ENCODE measurements at regions not wholly inside any gene's neighbourhood (a gene's known extent, or its start where the extent isn't known, plus 50 kb on each side); places are given as distances from the start of the nearest gene placed in this dataset.

DNA sequence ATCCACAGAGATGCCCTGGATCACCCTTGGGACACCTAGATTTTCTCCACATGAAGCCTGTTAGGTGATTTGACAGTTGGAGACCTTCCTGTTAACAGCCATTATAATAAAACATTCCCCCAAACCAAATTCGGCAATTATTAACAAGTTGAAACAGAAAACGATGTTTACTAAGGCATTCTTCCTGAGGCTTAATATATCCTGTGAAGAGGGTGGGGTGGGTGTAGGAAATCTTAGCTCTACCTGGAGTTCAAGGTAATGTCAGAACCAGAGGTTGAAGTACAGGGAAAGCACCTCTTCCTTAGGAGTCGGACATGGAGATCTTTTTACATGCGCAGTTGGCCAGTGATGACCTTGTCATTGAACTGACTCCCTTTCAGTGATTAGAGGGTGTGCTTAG is 143.0 kb downstream of the FGF9 start:
- no CpG with 5 or more reads among the region's 4 CpGs for WGBS (ENCODE audit: insufficient coverage)
- Histone ChIP-seq H3K27ac (ENCODE audit: low read length) (no peak overlapping the region), H3K4me3 (ENCODE audit: low read length) (no peak overlapping the region), H3K27me3 (ENCODE audit: control insufficient read depth, insufficient read depth, low read length) (peaks cover 2% of the 10 kb centered on the region), H3K9me3 (replicated peaks; ENCODE audit: control insufficient read depth, low read depth, low read length) (no peaks in the 10 kb centered on the region), H3K36me3 (ENCODE audit: control insufficient read depth, insufficient read depth, low read length) (no peaks in the 10 kb centered on the region), H3K4me1 (ENCODE audit: control insufficient read depth, insufficient read depth, low read length) (peaks cover 8% of the 10 kb centered on the region)
- no peak for DNase-seq

- H3K27ac ChIP-seq (ENCODE audit: low read length), result no peak overlapping the region
- no peak for DNase-seq
- no peaks in the 10 kb centered on the region for H3K9me3 ChIP-seq (replicated peaks; ENCODE audit: control insufficient read depth, low read depth, low read length)
- peaks cover 8% of the 10 kb centered on the region for H3K4me1 ChIP-seq (ENCODE audit: control insufficient read depth, insufficient read depth, low read length)
- no CpG with 5 or more reads among the region's 7 CpGs for WGBS (ENCODE audit: insufficient coverage)
- peaks cover 2% of the 10 kb centered on the region for H3K27me3 ChIP-seq (ENCODE audit: control insufficient read depth, insufficient read depth, low read length)
- H3K36me3 ChIP-seq (ENCODE audit: control insufficient read depth, insufficient read depth, low read length), result no peaks in the 10 kb centered on the region
- no peak overlapping the region for H3K4me3 ChIP-seq (ENCODE audit: low read length)
Observed at GRCh38 chr13:21814604-21815003, 143.7 kb downstream of the FGF9 start.

DNA sequence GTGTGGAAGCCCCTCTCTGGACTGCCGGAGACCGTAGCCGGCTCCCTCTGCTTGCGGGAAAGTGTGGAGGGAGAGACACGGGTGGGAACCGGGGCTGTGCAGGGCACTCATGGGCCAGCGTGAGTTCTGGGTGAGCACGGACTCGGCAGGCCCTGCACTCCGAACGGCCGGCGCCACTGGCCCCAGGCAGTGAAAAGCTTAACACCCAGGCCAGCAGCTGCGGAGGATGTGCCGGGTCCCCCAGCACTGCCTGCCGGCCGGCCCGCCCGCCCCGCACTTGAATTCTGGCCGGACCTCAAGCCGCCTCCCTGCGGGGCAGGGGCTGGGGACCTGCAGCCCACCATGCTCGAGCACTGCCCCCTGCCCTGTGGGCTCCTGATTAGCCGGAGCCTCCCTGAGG is 147.0 kb downstream of the FGF9 start:
- H3K4me3 ChIP-seq (ENCODE audit: low read length), result no peak overlapping the region
- no peaks in the 10 kb centered on the region for H3K27me3 ChIP-seq (ENCODE audit: control insufficient read depth, insufficient read depth, low read length)
- H3K4me1 ChIP-seq (ENCODE audit: control insufficient read depth, insufficient read depth, low read length), result no peaks in the 10 kb centered on the region
- DNase-seq, result no peak
- no peaks in the 10 kb centered on the region for H3K9me3 ChIP-seq (replicated peaks; ENCODE audit: control insufficient read depth, low read depth, low read length)
- no peaks in the 10 kb centered on the region for H3K36me3 ChIP-seq (ENCODE audit: control insufficient read depth, insufficient read depth, low read length)
- no peak overlapping the region for H3K27ac ChIP-seq (ENCODE audit: low read length)
- 94% methylated on average over 25 of the region's 25 CpGs for WGBS (ENCODE audit: insufficient coverage)

DNA sequence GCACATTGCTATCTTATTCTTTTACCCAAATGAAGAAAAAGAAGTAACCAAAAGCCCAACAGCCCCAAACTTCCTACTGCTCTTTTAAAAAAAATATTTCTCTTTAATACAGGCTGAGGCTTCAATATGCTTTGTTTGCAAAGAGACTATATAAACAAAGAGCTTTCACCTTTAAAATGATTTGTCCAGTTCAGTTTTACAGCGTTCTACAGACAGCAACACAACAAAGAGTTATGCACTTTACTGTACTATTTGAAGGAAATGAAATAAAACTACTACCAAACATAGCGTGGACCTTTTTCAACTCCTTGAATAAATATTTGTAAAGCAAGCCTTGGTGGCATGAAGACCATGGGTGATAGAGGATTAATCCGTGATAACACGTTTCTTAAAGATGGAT is 151.2 kb downstream of the FGF9 start:
- Histone ChIP-seq H3K36me3 (ENCODE audit: control insufficient read depth, insufficient read depth, low read length) (no peaks in the 10 kb centered on the region), H3K4me1 (ENCODE audit: control insufficient read depth, insufficient read depth, low read length) (peaks cover 4% of the 10 kb centered on the region)

DNA sequence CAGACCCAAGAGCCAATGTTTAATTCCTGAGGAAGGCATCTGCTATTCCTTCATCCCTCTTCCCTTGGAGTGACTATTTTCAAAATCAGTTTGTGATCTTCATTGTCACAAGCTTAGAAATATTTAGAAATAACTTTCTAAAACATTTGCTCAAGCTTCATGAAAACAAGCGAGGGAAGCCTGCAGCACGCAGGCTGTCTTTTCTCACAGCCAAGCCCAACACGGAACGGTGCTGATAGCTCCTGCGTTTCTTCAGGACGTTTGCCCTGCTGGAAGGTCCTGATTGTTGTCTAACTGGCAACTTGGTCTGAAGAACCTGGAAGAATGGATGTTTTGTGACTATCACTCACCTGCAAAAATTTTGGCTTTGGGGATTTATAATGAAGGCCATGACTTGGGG is 152.5 kb downstream of the FGF9 start:
- no peaks in the 10 kb centered on the region for H3K9me3 ChIP-seq (replicated peaks; ENCODE audit: control insufficient read depth, low read depth, low read length)
- no peaks in the 10 kb centered on the region for H3K36me3 ChIP-seq (ENCODE audit: control insufficient read depth, insufficient read depth, low read length)
- no peak overlapping the region for H3K27ac ChIP-seq (ENCODE audit: low read length)
- no peak for DNase-seq
- peaks cover 4% of the 10 kb centered on the region for H3K4me1 ChIP-seq (ENCODE audit: control insufficient read depth, insufficient read depth, low read length)
- WGBS (ENCODE audit: insufficient coverage), result 96% methylated on average over 4 of the region's 6 CpGs
- no peaks in the 10 kb centered on the region for H3K27me3 ChIP-seq (ENCODE audit: control insufficient read depth, insufficient read depth, low read length)
- no peak overlapping the region for H3K4me3 ChIP-seq (ENCODE audit: low read length)

More for the DNA sequence above, 151.2 kb downstream of the FGF9 start:
- Histone ChIP-seq H3K27ac (ENCODE audit: low read length) (no peak overlapping the region), H3K27me3 (ENCODE audit: control insufficient read depth, insufficient read depth, low read length) (no peaks in the 10 kb centered on the region), H3K4me3 (ENCODE audit: low read length) (no peak overlapping the region), H3K9me3 (replicated peaks; ENCODE audit: control insufficient read depth, low read depth, low read length) (no peaks in the 10 kb centered on the region)
- no CpG with 5 or more reads among the region's 4 CpGs for WGBS (ENCODE audit: insufficient coverage)
- no peak for DNase-seq

DNA sequence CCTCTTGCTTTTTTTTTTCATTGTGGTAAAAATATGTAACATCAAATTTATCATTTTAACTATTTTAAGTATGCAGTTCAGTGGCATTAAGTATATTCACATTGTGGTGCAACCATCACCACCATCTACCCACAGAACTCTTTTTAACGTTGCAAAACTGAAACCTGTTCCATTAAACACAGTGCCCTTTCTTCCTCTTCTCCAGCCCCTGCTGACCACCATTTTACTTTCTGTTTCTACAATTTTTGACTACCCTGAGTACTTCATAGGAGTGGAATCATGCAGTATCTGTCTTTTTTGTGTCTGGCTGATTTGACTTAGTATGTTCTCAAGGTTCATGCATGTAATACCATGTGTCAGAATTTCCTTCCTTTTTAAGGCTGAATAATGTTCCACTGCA is 153.1 kb downstream of the FGF9 start:
- Histone ChIP-seq H3K36me3 (ENCODE audit: control insufficient read depth, insufficient read depth, low read length) (no peaks in the 10 kb centered on the region), H3K4me1 (ENCODE audit: control insufficient read depth, insufficient read depth, low read length) (peaks cover 4% of the 10 kb centered on the region), H3K4me3 (ENCODE audit: low read length) (no peak overlapping the region), H3K9me3 (replicated peaks; ENCODE audit: control insufficient read depth, low read depth, low read length) (no peaks in the 10 kb centered on the region), H3K27me3 (ENCODE audit: control insufficient read depth, insufficient read depth, low read length) (no peaks in the 10 kb centered on the region), H3K27ac (ENCODE audit: low read length) (no peak overlapping the region)
- WGBS (ENCODE audit: insufficient coverage), result no CpG with 5 or more reads among the region's 1 CpG
- DNase-seq, result no peak

- no peak overlapping the region for H3K27ac ChIP-seq (ENCODE audit: low read length)
- H3K4me3 ChIP-seq (ENCODE audit: low read length), result no peak overlapping the region
- no peaks in the 10 kb centered on the region for H3K9me3 ChIP-seq (replicated peaks; ENCODE audit: control insufficient read depth, low read depth, low read length)
- peaks cover 4% of the 10 kb centered on the region for H3K4me1 ChIP-seq (ENCODE audit: control insufficient read depth, insufficient read depth, low read length)
- 58% methylated on average over 5 of the region's 6 CpGs for WGBS (ENCODE audit: insufficient coverage)
- no peak for DNase-seq
- H3K27me3 ChIP-seq (ENCODE audit: control insufficient read depth, insufficient read depth, low read length), result no peaks in the 10 kb centered on the region
- no peaks in the 10 kb centered on the region for H3K36me3 ChIP-seq (ENCODE audit: control insufficient read depth, insufficient read depth, low read length)
Observed at GRCh38 chr13:21825186-21825585, 154.3 kb downstream of the FGF9 start.

GRCh38 chr13:21825801-21826200 is 154.9 kb downstream of the FGF9 start:
- Histone ChIP-seq H3K27me3 (ENCODE audit: control insufficient read depth, insufficient read depth, low read length) (no peaks in the 10 kb centered on the region), H3K27ac (ENCODE audit: low read length) (no peak overlapping the region), H3K9me3 (replicated peaks; ENCODE audit: control insufficient read depth, low read depth, low read length) (no peaks in the 10 kb centered on the region), H3K36me3 (ENCODE audit: control insufficient read depth, insufficient read depth, low read length) (no peaks in the 10 kb centered on the region), H3K4me3 (ENCODE audit: low read length) (no peak overlapping the region), H3K4me1 (ENCODE audit: control insufficient read depth, insufficient read depth, low read length) (peaks cover 4% of the 10 kb centered on the region)
- DNase-seq, result peak; percentile 15
- WGBS (ENCODE audit: insufficient coverage), result no CpG with 5 or more reads among the region's 2 CpGs

GRCh38 chr13:21826214-21827015 is 155.5 kb downstream of the FGF9 start:
- peak; percentile 33 for DNase-seq
- WGBS (ENCODE audit: insufficient coverage), result no CpG with 5 or more reads among the region's 3 CpGs
- H3K27ac ChIP-seq (ENCODE audit: low read length), result no peak overlapping the region
- H3K9me3 ChIP-seq (replicated peaks; ENCODE audit: control insufficient read depth, low read depth, low read length), result no peaks in the 10 kb centered on the region
- H3K36me3 ChIP-seq (ENCODE audit: control insufficient read depth, insufficient read depth, low read length), result no peaks in the 10 kb centered on the region
- no peaks in the 10 kb centered on the region for H3K27me3 ChIP-seq (ENCODE audit: control insufficient read depth, insufficient read depth, low read length)
- H3K4me3 ChIP-seq (ENCODE audit: low read length), result no peak overlapping the region
- peaks cover 4% of the 10 kb centered on the region for H3K4me1 ChIP-seq (ENCODE audit: control insufficient read depth, insufficient read depth, low read length)

GRCh38 chr13:21831654-21832324 is 160.9 kb downstream of the FGF9 start:
- 91% methylated on average over 7 of the region's 13 CpGs for WGBS (ENCODE audit: insufficient coverage)
- Histone ChIP-seq H3K36me3 (ENCODE audit: control insufficient read depth, insufficient read depth, low read length) (no peaks in the 10 kb centered on the region), H3K27ac (ENCODE audit: low read length) (no peak overlapping the region), H3K27me3 (ENCODE audit: control insufficient read depth, insufficient read depth, low read length) (no peaks in the 10 kb centered on the region), H3K4me3 (ENCODE audit: low read length) (no peak overlapping the region), H3K9me3 (replicated peaks; ENCODE audit: control insufficient read depth, low read depth, low read length) (no peaks in the 10 kb centered on the region), H3K4me1 (ENCODE audit: control insufficient read depth, insufficient read depth, low read length) (peaks cover under 1% of the 10 kb centered on the region)
- no peak for DNase-seq

All from muscle of leg (tissue), 3 donors.